ENCODE measurements at regions not wholly inside any gene's neighbourhood (a gene's known extent, or its start where the extent isn't known, plus 50 kb on each side); places are given as distances from the start of the nearest gene placed in this dataset.
"Not testable (repeated sequence)": the region's sequence is repeated elsewhere in the genome, so short reads cannot be mapped to it uniquely, and the experiment has no call there.

GRCh38 chr7:109335951-109336350 is 766.3 kb downstream of the DNAJB9 start:
- DNase-seq = no peak

- no peak for DNase-seq
Measured at GRCh38 chr7:109336531-109336930, 766.9 kb downstream of the DNAJB9 start.

GRCh38 chr7:109343678-109344077 is 774.0 kb downstream of the DNAJB9 start:
- DNase-seq = no peak

GRCh38 chr7:109351493-109351892 is 781.8 kb downstream of the DNAJB9 start:
- no peak for DNase-seq

- no peak for DNase-seq
Measured at GRCh38 chr7:109354000-109354399, 784.3 kb downstream of the DNAJB9 start.

- DNase-seq = no peak
Measured at GRCh38 chr7:109354552-109354951, 784.9 kb downstream of the DNAJB9 start.

GRCh38 chr7:109375823-109376222 is 806.1 kb downstream of the DNAJB9 start:
- DNase-seq = no peak

- DNase-seq = no peak
Measured at GRCh38 chr7:109376576-109376975, 806.9 kb downstream of the DNAJB9 start.

GRCh38 chr7:109377076-109377884 is 807.6 kb downstream of the DNAJB9 start:
- no peak for DNase-seq

GRCh38 chr7:109386959-109387358 is 817.3 kb downstream of the DNAJB9 start:
- DNase-seq = no peak

- DNase-seq = no peak
Measured at GRCh38 chr7:109387530-109387929, 817.9 kb downstream of the DNAJB9 start.

GRCh38 chr7:109391240-109391639 is 821.6 kb downstream of the DNAJB9 start:
- DNase-seq = no peak

GRCh38 chr7:109402107-109402506 is 832.4 kb downstream of the DNAJB9 start:
- DNase-seq = no peak

GRCh38 chr7:109407756-109408155 is 838.1 kb downstream of the DNAJB9 start:
- DNase-seq = no peak

GRCh38 chr7:109437957-109438356 is 868.3 kb downstream of the DNAJB9 start:
- DNase-seq = no peak

GRCh38 chr7:109449760-109450159 is 880.1 kb downstream of the DNAJB9 start:
- DNase-seq = no peak

GRCh38 chr7:109456116-109456515 is 886.4 kb downstream of the DNAJB9 start:
- peak in 1 of 2 experiments; percentile 12 for DNase-seq

GRCh38 chr7:109460296-109460695 is 890.6 kb downstream of the DNAJB9 start:
- no peak for DNase-seq

- DNase-seq = no peak
Measured at GRCh38 chr7:109462171-109462570, 892.5 kb downstream of the DNAJB9 start.

- DNase-seq = not testable (repeated sequence)
Measured at GRCh38 chr7:109467729-109468128, 898.1 kb downstream of the DNAJB9 start.

GRCh38 chr7:109473172-109473571 is 903.5 kb downstream of the DNAJB9 start:
- no peak for DNase-seq

- peak in 1 of 2 experiments; percentile 9 for DNase-seq
Measured at GRCh38 chr7:109476409-109476808, 906.7 kb downstream of the DNAJB9 start.

- peak in 1 of 2 experiments; percentile 40 for DNase-seq
Measured at GRCh38 chr7:109479388-109479787, 909.7 kb downstream of the DNAJB9 start.

- DNase-seq = not testable (repeated sequence)
Measured at GRCh38 chr7:109490607-109491006, 920.9 kb downstream of the DNAJB9 start.

GRCh38 chr7:109497053-109497452 is 927.4 kb downstream of the DNAJB9 start:
- DNase-seq = no peak
